AG20443 (cell line): ENCODE measurements at regions not wholly inside any gene's neighbourhood (a gene's known extent, or its start where the extent isn't known, plus 50 kb on each side); places are given as distances from the start of the nearest gene placed in this dataset.

Source experiments
- DNase-seq: peaks from one replicate; pipeline ENCODE4 v3.0.0; 2012; ENCODE audit warnings: low spot score, mixed read lengths

DNA sequence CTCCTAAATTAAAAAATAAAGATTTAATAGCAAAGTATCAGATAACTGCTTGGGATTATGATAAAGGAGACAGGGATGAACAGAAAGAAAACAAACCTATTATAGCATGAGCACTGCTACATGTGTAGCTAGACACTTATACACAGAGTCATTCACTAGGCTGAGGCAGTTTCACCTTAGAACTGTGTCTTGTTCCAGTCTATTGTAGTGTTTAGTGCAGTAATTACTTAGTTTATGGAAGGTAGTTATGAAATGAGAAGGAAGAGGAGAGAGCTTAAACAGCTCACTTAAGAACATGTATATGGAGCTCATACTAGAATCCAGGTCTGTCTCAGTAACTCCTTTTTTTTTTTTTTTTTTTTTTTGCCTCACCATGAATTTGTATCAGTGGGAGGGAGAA is 441.4 kb downstream of the PDCD6IP start:
- no peak for DNase-seq

DNA sequence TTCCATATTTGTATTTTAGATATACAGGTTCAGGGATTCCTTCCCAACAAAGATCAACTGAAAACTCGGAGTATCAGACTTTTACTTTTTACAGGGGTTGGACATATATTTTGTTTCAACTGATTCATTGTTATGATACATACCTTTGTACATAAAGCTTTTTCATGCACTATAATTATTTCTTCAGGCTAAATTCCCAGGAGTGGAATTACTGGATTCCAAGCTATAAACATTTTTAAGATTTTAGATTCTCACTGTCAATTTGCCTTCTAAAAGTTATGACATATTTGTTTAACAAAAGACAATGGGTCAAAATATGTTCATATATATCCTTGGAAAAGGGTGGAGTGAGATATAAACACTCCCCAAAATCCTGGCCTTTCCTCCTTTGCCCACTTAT is 449.0 kb downstream of the PDCD6IP start:
- DNase-seq = no peak

DNA sequence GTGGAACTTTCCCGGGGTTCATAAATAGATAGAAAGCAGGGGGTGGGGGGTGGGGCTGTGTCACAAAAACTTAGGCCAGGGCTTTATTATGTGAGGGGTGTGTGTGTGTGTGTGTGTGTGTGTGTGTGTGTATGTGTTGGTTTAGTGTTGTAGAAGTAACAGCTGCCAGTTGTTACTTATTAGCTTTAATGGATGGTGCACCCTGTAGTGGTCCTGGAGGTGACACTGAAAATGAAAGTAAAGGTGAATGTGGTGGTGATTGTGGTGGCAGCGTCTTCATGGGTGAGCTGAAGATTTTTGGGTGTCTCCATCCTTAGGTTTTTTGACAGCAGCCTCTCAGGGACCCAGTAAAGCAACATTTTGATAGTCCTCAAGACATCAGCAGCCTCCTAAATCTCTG is 449.9 kb downstream of the PDCD6IP start:
- DNase-seq = no peak

DNA sequence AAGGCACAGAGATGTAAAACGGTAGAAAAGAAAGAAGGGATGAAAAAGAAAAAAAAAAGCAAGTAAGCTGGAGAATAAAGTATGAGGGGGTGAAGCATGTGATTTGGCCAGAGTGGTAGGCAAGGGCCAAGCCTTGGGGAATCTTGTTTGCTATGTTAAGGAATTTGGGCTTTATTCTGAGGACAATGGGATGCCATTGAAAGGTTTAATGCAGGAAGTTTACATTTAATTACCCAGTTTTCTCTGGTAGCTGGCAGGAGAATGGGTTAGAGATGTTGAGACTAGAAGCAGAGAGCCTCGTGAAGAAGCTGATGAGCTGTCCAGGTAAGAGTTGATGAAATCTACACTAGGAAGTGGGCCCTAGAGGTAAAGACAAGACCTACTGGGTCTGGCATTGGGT is 455.9 kb downstream of the PDCD6IP start:
- no peak for DNase-seq

DNA sequence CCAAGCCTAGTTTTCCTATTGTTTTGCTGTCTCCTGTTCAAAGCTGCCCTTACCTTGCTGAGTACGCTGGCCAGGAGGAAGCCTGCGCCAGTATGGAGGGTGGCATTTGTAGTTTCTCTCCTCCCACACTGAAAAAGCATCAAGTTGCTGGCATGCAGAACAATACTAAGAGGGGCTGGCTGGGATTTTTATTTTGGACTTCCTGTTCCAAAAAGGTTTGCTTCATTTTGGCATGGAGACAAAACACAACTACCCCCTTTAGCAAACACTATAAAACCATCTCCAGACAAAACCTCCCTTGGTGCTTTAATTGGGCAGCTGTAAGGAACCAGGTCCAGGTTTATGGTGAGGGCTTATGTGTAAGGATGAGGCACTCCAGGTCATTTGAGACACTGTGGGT is 457.6 kb downstream of the PDCD6IP start:
- no peak for DNase-seq

DNA sequence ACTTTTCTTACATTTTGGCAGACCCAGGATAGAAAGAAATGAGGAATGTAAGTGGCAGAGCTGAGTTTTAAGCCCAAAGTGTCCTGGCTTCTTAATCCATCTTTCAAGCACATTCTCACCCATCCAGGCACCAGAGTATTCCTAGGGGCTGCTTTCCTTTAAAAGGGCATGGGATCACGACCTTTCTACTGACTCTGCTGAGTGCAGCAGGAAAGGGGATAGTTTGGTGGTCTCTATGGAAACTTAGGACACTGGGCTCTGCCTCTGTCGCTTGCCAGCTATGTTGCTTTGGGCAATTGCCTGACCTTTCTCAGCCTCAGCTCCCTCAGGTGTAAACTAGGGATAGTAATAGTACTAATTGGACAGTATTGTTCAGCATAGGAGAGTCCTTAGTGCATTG is 458.4 kb downstream of the PDCD6IP start:
- no peak for DNase-seq

DNA sequence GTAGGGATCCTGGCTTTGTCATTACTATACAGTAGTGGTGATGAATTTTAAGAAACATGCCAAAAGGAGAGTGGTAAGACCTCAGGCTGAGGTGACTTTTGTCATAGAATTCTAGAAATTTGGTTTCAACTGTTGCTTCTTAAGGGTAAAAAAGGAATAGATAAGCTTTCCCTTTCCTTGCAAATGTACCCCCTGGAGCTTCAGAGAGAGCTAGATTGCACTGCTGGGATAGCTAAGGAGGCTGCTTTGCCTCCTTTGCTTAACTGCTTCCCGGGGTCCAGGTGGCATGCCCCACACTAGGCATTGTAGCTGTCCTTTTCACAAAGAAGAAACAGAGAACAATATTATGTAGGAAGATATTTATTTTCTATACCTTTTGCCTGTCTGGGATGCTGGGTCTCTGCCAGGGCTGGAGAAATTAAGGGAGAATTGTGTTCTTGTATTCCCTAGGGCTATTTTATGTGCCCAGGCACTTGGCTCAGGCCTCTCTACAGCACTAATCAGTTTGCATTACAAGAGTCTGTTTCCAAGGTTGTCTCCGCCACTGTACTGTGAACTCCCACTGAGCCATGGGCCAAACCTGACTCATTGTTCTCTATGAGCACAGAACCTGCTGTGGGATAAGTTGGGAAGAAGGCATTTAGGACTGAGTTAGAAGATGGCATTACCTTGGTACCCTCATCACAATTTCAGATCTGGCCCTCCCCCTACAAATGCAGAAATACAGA is 460.0 kb downstream of the PDCD6IP start:
- DNase-seq = no peak

DNA sequence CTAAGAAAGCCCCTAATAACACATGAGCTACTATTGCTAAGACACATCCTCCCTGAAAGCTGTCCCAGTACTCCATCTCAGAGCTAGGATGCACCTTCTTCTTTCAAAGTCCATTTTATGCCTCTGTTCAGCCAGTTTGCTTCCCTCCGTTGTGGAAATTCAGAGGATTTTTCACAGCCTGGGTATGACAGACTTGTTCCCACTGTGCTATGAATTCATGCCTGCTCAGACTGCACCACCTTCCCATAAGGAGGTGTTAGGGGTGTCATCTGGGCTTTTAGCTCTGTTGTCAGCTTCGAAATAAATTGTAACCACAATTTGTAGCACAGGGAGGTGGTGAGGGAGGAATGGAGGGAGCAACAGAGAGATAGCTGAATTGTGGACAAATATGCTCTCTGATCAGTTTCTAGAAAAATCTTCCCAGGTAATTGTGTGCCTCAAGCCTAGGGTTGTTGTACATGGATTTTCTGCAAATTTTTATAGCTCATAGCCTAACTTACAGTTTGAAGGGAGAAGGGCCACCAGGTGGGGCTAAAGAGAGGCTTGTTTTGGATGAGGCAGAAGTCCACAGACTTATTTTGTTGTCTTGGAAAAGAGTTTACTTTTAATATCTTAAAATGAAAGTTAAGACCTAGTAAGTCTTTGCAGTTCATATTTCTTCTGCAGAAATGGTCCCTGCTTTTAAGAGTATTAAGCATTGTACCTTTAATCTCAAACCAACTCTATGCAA is 462.0 kb downstream of the PDCD6IP start:
- peak; percentile 35 for DNase-seq

DNA sequence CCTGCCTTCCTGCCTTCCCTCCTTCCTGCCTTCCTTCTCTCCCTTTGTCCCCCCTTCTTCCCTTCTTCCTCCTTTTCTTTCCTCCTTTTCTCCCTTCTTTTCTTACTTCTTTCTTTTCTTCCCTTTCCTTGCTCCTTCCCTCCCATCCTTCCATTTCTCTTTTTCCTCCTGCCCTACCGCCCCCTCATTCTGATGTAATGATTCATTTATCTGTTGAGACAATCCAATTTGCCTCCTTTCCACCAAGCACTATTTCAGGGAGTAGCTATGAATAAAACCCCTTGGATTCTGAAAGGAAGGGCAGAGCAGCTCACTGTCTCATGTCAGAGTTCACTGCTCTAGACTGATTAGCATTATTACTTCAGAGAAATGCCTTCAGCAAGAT is 462.6 kb downstream of the PDCD6IP start:
- no peak for DNase-seq

DNA sequence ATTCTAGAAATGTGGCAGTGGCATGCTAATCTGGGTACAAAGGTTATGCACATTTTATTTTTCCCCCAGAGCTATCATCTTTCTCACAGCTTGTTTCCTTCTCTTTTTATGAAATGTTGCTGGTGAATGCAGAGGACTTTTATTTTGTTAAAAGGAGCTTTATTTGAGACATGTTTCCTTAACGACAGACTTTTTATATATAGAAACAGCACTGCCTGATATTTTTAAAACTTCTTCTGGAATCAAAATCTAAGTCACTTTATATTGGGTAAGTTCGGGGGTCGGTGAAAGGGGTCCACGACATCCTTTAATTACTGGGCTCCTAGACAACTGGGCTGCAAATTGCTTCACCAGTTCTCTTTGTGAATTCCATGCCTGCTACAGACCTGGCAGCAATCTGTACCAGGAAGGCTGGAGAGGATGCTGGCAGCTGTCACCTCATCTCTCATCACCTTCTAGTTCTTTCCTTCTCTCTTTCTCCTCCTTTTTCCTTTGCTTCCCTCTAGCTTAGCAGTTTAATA is 464.7 kb downstream of the PDCD6IP start:
- DNase-seq = no peak

DNA sequence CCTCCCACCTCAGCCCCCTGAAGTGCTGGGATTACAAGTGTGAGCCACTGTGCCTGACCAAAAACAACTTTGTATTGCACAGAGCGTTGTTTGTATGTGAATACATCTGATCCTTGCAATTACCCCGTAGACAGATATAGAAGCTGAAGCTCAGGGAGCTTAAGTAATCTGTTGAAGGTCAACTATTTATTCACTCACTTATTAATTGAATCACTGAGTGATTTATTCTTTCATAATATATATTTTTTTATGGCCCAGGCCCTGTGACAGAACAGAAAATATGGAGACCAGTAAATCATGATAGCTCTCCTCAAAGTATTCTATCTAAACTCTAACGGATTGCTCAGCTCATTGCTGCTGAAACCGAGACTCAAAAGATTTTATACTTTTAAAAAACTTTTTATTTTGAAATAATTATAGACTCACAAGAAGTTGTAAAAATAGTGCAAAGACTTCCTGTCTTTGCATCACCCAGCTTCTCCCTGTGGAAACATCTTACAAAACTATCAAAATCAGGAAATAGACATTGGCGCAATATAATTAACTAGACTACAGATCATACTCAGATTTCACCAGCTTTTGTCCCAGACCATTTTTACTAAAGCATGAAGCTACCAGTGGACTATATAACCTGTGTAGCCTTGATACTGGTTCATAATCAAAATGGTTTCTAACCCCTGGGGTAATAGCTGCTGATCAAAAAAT is 466.1 kb downstream of the PDCD6IP start:
- DNase-seq = no peak

DNA sequence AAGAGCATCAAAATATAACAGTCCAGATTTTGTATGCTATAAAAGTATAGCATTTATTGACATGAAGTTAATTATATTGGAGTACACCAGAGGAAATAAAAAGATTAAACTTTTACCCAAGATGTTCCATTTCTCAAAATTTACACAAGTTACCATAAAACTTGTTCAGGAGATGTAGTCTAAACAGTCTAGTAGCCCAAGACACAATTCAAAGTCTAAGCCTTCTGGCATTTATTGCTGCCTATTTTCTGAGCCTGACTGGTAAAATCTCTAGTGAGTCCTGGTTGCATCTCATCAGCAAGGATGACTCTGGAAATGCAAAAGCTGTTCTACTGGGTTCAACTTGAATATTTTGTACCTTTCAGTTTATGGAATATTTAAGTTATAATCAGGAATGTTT is 468.7 kb downstream of the PDCD6IP start:
- no peak for DNase-seq

DNA sequence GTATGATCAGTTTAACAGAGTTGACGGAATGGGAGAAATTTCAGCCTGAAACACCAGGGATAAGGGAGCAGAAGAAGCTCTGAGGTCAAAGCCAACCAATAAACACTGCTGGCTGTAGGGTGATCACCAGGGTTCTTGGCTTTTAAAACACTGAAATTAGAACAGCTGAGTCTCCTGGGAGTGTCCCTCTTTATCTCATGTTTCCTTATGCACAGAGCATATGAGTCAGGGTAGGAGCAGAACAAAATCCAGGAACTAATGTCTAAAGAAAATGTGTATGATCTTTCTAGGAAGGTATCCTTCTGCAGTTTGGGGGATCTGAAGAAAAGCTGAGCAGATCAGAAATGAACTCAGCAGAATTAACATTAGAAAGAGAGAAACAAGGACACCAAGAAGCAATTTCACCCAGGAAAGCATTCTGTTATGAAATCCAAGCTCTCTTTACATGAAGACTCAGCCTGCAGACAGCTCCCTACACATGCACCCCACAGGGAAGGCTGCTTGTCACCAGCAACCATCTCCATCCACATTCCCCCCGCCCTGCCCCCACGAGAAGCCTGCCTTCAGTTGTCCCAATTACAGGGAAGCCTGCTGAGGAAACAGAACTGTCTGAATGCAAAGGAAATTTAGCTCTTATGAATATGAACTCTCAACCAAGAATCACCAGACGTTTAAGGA is 469.7 kb downstream of the PDCD6IP start:
- DNase-seq = no peak

DNA sequence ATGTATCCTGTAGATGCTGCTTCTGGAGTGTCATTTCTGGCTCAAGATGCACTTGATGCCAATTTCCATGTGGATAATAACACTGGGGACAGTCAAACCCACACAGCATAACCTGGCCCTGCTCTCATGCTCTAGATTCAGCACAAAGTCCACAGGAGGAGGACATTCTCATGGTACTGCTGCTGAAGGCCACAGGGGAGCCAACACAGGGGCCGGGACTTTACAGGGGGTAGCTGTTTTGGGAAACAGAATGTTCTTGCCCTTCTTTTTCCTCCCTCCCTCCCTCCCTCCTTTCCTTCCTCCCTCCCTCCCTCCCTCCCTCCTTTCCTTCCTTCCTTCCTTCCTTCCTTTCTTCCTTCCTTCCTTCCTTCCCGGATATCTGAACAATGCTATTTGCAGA is 477.4 kb downstream of the PDCD6IP start:
- DNase-seq = no peak

DNA sequence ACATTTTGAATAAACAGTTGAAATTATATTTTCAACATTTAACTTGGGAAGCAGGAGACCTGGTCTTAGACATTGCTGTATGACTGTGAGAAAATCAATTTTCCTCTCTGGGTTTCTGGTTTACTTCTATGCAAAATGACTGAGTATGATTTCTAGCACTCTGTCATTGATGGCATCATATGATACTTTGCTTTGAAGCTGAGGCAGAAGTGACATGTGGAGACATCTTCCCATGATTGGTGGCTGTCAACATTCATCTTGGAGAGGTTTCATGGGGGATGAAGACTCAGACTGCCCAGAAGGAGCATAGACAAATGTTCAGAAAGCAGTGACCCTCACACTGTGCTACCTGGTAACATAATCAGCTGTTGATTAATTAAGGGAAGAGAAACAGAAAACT is 477.9 kb downstream of the PDCD6IP start:
- DNase-seq = no peak

DNA sequence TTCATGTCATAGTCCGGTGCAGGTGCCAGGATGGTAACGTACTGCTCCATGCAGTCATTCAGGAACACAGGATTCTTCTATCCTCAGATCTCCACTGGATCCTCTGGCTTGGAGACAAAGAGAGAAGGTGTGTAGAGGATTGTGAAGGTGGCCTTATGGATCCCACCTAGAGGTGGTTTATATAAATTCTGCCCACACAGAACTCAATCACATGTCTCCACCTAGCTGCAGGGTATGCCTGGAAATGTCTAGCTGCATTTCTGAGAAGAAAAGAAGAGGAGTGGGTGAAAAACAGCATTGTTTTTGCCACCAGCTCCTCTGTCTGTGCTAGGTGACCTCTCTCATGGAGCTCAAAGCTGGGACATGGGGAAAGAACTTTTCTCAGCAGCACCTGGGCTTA is 478.7 kb downstream of the PDCD6IP start:
- no peak for DNase-seq

DNA sequence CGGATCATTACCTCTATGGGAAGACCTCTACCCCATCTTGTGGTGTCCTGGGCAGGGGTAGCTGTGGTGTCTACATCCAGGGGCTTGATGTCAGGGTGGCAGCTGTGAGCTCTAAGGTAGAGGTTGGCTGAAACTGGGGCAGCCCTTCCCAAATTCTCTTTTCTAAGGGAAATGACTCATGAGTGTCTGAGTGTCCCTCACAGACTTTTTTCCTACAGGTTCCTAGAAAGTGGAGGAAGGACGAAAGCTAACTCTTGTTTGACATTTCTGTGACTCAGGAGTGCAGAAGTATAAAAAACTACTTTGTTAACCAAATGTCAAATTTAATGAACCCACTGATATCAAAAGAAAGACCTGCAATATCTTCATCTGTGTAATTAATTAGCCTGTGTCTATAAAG is 481.5 kb downstream of the PDCD6IP start:
- DNase-seq = no peak

DNA sequence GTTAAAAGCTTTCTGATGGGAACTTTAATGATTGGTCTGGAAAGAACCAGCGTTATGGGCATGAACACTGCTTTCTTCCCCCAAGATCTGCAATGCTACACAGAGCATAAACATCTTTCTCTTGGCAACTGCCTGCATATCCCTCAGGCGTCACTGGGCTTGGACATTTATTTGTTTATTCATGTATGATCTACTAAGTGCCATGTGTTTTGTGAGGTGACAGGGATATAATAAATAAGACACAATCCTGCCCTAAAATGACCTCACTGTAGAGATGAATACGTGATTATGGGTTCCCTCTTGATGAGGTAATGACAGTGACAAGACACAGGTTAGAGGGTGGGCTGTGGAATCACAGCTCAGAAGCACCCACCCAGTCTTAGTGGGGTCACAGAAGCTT is 485.3 kb downstream of the PDCD6IP start:
- no peak for DNase-seq

DNA sequence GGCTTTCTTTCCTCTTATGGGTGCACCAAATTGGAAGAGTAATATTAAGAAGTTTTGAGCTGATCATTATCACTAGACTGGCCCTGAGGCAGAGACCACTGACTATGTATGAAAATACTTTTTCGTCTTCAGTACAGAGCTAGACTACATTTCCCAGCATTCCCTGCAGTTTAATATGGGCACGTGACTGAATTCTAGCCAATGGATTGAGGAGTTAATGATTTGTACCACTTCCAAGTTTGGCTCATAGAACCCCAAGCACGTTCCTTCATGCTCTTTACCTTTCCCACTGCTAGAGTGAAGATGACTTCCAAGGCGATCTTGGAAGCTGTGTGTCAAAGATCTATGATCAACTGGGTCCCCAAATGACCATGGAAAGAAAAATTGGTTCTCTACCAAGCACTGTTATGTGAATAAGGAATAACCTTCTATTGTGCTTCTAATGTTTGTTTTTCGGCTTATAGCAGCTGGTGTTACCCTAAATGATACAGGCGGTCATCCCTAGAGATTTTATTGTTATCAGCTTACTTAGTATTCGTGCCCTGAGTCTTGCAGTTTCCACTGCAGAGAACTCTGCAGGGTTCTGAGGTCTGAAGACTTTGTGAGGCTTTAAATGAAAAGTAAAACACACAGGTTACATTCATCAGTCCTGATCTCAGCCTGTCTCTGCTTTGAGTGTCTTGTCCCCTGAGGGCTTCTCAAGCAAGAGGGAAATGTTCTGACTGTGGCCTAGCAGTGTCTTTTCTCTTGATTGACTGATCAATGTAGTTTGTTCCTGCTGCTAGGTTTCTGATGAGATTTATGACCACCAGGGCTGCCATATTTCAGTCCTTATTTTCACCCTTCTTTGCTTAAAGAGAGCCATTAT is 486.8 kb downstream of the PDCD6IP start:
- DNase-seq = no peak

DNA sequence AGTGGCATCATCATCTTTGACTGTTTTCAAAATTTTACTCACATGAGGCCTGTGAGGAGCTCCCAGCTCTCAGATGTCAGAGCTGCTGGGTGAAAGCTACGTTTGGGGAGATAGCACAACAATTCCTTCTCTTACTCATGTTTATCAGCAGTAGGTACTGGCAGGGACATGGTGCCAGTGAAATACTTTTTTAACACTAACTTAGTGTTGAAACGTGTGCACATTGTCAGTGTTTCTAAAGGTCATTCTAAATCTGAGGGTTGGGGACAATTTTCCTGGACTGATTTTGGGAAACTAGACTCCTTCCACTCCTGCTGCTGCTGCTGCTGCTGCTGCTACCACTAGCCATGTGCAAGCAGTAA is 487.4 kb downstream of the PDCD6IP start:
- DNase-seq = no peak

DNA sequence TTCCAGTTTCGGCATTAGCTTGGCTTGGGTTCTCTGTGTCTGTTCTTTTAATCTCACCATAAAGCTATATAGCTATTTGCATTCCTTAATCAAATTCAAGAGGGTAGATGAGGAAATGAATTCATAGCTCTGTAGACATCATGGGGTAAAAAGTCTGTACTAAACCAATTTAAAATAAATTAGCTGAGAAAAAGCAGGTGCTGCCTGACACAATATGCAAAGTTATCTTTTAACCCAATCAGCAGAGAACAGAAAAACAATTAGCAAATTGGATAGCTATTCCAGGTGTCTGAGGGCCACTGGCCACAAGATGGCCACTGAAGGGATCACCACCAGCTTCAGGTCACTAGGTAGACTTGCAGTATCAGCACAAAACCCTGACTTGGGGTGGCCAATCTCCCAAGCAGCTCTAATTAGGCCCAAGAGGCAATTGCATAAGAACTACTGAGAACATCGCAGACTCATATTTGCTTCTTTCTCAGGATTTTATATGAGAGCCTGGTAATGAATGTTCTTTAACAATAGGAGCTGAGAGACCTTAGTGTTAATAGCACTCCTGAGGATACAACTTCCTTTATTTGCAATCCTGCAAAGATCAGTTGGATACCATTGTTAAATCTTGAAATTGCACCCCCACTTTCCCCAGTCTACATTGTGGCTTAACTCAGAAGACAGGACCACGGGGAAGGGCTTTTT is 494.3 kb downstream of the PDCD6IP start:
- DNase-seq = no peak
